Activated naive CD4-positive, alpha-beta T cell treated with anti-CD3 and anti-CD28 coated beads for 36 hours (primary cell): ENCODE measurements at regions not wholly inside any gene's neighbourhood (a gene's known extent, or its start where the extent isn't known, plus 50 kb on each side); places are given as distances from the start of the nearest gene placed in this dataset.

ENCODE experiments used
- CTCF ChIA-PET: fragments of 350-600 bp; sonication (Branson Sonifier 250); formaldehyde crosslinking; loops from one replicate; lab custom pipeline; 2021; ENCODE audit warnings: antibody characterized with exemption; lab: Charles Lee
- DNase-seq: peaks from one replicate; pipeline ENCODE4 v3.0.0-alpha.2; 2020
- H3K27ac Mint-ChIP-seq: one replicate; pipeline ENCODE4 v1.8.0; 2021; ENCODE audit warnings: mild to moderate bottlenecking, mixed read lengths
- H3K27me3 Mint-ChIP-seq: one replicate; pipeline ENCODE4 v1.8.0; 2021; ENCODE audit warnings: low read depth, mixed read lengths
- H3K36me3 Mint-ChIP-seq: one replicate; pipeline ENCODE4 v1.8.0; 2021; ENCODE audit warnings: low read depth, mixed read lengths
- H3K4me1 Mint-ChIP-seq: one replicate; pipeline ENCODE4 v1.8.0; 2021; ENCODE audit warnings: low read depth, mixed read lengths
- H3K4me3 Mint-ChIP-seq: one replicate; pipeline ENCODE4 v1.8.0; 2021; ENCODE audit warnings: mild to moderate bottlenecking, moderate library complexity, mixed read lengths
- H3K9me3 Mint-ChIP-seq: one replicate; pipeline ENCODE4 v1.8.0; 2021; ENCODE audit warnings: mixed read lengths
- intact Hi-C: fragments of 100-400 bp; cut with micrococcal nuclease; formaldehyde crosslinking; loops from one replicate; pipeline ENCODE4 v1.15.1; 2023

DNA sequence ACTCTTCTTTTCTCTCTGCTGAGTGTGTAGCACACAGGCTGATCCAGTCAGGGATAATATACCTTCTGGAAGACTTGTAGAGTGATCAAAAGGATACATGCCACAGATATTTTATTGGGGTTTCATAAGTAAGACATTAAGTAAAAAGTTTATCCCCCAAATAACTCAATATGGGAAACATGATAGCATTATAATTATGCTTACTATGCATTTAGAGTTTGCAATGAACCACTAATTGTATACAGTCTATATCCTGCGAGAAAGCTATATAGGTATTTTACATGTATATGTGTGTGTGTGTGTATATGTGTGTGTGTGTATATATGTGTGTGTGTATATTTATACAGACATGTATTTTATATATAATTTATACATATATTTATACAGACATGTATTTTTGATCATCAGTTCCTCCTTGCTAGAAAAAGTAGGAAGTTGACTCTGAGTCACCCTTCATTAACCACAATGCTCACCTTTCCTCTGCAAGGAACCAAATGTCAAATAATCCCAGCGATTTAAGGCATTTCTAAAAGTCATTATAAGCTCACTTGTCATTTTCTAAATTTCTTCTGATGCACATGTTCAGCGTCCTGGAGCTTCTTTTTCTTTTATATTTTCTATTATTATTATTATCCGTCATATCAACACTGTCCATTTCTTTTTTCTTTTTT, 312.5 kb upstream of the OBI1 start:
- Mint-ChIP-seq H3K27me3 (peaks cover 9% of the 10 kb centered on the region), H3K4me3 (no peak overlapping the region), H3K9me3 (peaks cover 3% of the 10 kb centered on the region), H3K27ac (no peak overlapping the region), H3K4me1 (no peaks in the 10 kb centered on the region), H3K36me3 (no peaks in the 10 kb centered on the region)
- intact Hi-C loops = no loop called here
- no peak for DNase-seq
- CTCF ChIA-PET = interaction anchor here (0.6 to 0.7 kb wide), 2 partner anchors 10 to 157 kb away, joined by 3 read pairs; no protein-coding TSS in a partner anchor

DNA sequence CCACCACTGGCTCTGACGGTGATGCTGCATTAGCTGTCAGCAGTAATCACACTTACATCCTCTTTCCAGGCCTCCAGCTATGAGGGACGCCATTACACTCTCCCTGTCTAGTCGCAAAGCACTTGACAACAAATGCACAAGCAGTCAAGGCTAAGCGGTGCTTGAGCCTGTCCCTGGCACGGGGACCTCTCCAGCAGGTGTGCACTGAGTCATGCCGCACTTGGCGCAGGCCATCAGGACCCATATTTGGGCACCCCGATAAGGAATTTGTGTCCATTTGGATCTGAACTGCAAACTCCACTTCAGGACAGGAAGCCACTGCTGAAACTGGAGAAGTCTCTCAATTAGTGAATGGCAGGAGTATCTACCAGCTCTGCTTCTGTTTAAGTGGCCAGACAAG, 301.9 kb upstream of the OBI1 start:
- H3K36me3 Mint-ChIP-seq = no peaks in the 10 kb centered on the region
- CTCF ChIA-PET = interaction anchor here (0.9 kb wide), 1 partner anchor 10 kb away, joined by 3 read pairs; no protein-coding TSS in a partner anchor
- intact Hi-C loops = no loop called here
- no peaks in the 10 kb centered on the region for H3K9me3 Mint-ChIP-seq
- H3K4me3 Mint-ChIP-seq = no peak overlapping the region
- H3K27me3 Mint-ChIP-seq = peaks cover 11% of the 10 kb centered on the region
- H3K27ac Mint-ChIP-seq = no peak overlapping the region
- no peak for DNase-seq
- no peaks in the 10 kb centered on the region for H3K4me1 Mint-ChIP-seq

DNA sequence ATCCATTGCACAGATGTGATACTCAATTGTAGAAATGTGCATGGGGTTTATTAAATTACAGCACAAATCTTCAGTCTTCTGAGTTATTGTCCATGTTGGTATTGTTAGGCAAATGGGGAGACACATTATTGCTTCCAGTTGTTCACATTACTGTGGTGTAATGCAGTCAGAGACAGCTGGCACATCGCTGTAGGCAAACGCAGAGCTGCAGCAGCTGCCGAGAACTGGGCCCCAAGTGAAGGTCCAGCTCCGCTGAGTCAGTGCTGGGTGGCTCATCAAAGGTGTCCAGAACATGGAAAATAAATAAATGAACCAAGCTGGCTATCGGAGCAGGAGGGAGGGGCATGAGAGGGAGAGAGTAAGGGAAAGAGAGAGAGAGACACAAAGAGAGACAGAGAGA, 299.1 kb upstream of the OBI1 start:
- Mint-ChIP-seq H3K4me3 (no peak overlapping the region), H3K36me3 (no peaks in the 10 kb centered on the region), H3K9me3 (no peaks in the 10 kb centered on the region), H3K27ac (no peak overlapping the region), H3K27me3 (peaks cover 17% of the 10 kb centered on the region), H3K4me1 (no peaks in the 10 kb centered on the region)
- CTCF ChIA-PET = no interaction called here
- intact Hi-C loops = no loop called here
- no peak for DNase-seq

DNA sequence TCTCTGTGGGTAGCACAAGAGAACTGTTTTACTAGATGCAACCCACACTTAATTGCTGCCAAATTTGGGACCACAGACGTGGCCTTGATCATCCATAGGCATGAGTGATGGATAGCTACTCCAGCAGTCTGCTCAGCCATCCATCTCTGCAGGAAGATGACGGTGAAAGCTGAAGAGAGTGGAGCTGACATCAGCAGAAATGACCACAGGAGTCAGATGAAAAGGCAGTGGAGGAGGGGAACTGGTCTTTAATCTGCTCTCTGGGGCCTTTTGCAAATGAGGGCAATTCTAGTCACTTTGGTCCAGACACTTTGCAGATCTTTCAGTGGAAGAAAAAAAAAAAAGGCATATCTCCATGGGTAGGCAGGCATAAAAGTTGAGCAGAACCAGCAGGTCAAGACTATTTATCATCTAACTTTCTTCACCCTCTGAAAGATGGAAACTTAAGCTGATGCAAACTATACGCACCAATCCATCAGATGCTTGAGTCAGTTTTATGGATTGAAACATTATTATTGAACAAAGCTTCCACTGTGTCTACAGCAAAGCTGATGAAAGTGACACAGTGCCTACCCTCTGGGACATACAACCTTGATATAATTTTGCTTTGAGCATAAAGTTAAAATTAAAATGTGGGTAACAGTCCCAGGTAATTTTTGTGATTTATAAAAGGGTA, 281.6 kb upstream of the OBI1 start:
- intact Hi-C loops = no loop called here
- Mint-ChIP-seq H3K36me3 (no peaks in the 10 kb centered on the region), H3K4me1 (no peaks in the 10 kb centered on the region), H3K9me3 (no peaks in the 10 kb centered on the region), H3K27ac (no peak overlapping the region), H3K4me3 (no peak overlapping the region), H3K27me3 (peaks cover 5% of the 10 kb centered on the region)
- DNase-seq = no peak
- CTCF ChIA-PET = no interaction called here

DNA sequence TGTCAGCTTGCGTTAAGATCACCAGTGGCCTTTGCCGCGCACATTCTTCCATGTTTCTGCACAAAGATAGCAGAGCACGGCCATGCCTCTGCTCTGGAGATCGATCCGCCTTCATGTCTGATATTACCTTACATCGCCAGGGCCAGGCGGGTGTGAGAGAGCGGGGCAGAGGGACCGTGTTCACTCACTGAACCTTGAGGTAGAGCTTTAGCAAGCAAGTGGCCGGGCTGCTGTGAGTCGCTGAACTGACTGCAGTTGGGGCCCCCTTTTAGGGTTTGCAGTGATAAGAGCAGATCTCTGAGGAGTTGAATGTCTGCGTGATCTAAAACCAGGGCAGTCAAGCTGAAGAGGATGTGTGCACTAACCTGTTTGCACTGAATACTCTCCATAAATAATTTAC, 275.4 kb upstream of the OBI1 start:
- Mint-ChIP-seq H3K27me3 (peaks cover 7% of the 10 kb centered on the region), H3K36me3 (no peaks in the 10 kb centered on the region), H3K4me3 (no peak overlapping the region), H3K4me1 (no peaks in the 10 kb centered on the region), H3K9me3 (no peaks in the 10 kb centered on the region), H3K27ac (no peak overlapping the region)
- no peak for DNase-seq
- CTCF ChIA-PET = interaction anchor here (0.6 to 0.9 kb wide), 2 partner anchors 14 to 327 kb away, joined by 3 to 4 read pairs; no protein-coding TSS in a partner anchor
- intact Hi-C loops = no loop called here

DNA sequence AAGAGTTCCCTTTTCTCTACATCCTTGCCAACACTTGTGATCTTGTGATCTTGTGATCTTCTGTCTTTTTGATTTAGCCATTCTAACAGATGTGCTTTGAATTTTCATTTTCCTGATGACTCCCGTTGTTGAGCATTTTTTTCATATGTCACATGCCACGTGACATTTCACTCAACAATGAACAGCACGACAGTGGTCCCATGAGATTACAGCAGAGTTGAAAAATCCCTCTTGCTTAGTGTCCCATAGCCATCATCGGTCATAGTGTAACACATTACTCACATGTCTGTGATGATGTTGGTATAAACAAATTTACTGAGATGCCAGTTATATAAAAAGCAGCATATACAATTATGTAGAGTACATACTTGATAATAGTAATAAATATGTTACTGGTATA, 256.1 kb upstream of the OBI1 start:
- Mint-ChIP-seq H3K4me1 (no peaks in the 10 kb centered on the region), H3K4me3 (no peak overlapping the region), H3K9me3 (no peaks in the 10 kb centered on the region), H3K27me3 (peaks cover 2% of the 10 kb centered on the region), H3K27ac (no peak overlapping the region), H3K36me3 (no peaks in the 10 kb centered on the region)
- intact Hi-C loops = no loop called here
- CTCF ChIA-PET = no interaction called here
- DNase-seq = no peak

DNA sequence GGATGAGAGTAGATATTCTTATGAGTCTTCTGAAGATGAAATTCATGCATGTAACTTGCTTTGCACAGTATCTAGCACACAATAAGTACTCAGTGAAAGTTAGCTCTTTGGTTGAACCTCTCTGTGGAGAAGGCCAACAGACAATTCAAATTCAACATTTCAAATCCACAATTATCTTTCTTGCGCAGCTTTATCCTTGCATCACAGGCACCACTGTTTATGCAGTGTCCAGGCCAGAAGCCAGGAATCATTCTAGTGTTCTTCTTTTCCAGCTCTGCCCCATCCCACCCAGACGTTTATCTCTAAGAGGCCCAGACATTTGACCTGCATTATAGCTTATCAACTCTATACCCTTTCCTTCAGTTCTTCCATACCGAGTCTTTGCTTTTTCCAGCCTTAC, 254.7 kb upstream of the OBI1 start:
- H3K27ac Mint-ChIP-seq = no peak overlapping the region
- CTCF ChIA-PET = interaction anchor here (0.6 to 0.8 kb wide), 2 partner anchors 65 to 506 kb away, joined by 3 to 4 read pairs; no protein-coding TSS in a partner anchor
- DNase-seq = no peak
- H3K36me3 Mint-ChIP-seq = no peaks in the 10 kb centered on the region
- H3K27me3 Mint-ChIP-seq = peaks cover 2% of the 10 kb centered on the region
- no peak overlapping the region for H3K4me3 Mint-ChIP-seq
- H3K4me1 Mint-ChIP-seq = no peaks in the 10 kb centered on the region
- intact Hi-C loops = no loop called here
- no peaks in the 10 kb centered on the region for H3K9me3 Mint-ChIP-seq

DNA sequence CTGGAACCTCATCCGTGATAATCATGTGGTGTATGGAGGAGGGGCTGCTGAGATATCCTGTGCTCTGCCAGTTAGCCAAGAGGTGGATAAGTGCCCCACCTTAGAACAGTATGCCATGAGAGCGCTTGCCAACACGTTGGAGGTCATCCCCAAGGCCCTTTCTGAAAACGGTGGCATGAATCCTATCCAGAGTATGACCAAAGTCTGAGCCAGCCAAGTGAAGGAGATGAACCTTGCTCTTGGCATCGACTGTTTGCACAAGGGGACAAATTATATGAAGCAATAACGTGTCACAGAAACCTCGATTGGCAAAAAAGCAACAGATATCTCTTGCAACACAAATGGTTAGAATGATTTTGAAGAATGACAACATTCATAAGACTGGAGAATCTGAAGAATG, 251.2 kb upstream of the OBI1 start:
- DNase-seq = no peak
- H3K4me1 Mint-ChIP-seq = no peaks in the 10 kb centered on the region
- no peak overlapping the region for H3K27ac Mint-ChIP-seq
- intact Hi-C loops = no loop called here
- H3K4me3 Mint-ChIP-seq = no peak overlapping the region
- CTCF ChIA-PET = no interaction called here
- peaks cover 2% of the 10 kb centered on the region for H3K27me3 Mint-ChIP-seq
- H3K36me3 Mint-ChIP-seq = no peaks in the 10 kb centered on the region
- H3K9me3 Mint-ChIP-seq = no peaks in the 10 kb centered on the region

DNA sequence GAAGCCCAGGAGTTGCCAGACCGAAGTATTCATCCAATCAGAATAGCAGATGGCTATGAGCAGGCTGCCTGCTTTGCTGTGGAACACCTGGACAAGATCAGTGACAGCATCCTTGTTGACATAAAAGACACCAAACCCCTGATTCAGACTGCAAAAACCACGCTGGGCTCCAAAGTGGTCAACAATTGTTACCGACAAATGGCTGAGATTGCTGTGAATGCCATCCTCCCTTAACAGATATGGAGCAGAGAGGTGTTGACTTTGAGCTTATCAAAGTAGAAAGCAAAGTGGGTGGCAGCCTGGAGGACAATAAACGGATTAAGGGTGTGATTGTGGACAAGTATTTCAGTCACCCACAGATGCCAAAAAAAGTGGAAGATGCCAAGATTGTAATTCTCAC, 250.3 kb upstream of the OBI1 start:
- CTCF ChIA-PET = no interaction called here
- H3K27me3 Mint-ChIP-seq = peaks cover 2% of the 10 kb centered on the region
- H3K9me3 Mint-ChIP-seq = no peaks in the 10 kb centered on the region
- no peak overlapping the region for H3K4me3 Mint-ChIP-seq
- no peak for DNase-seq
- H3K4me1 Mint-ChIP-seq = no peaks in the 10 kb centered on the region
- intact Hi-C loops = no loop called here
- H3K27ac Mint-ChIP-seq = no peak overlapping the region
- no peaks in the 10 kb centered on the region for H3K36me3 Mint-ChIP-seq

DNA sequence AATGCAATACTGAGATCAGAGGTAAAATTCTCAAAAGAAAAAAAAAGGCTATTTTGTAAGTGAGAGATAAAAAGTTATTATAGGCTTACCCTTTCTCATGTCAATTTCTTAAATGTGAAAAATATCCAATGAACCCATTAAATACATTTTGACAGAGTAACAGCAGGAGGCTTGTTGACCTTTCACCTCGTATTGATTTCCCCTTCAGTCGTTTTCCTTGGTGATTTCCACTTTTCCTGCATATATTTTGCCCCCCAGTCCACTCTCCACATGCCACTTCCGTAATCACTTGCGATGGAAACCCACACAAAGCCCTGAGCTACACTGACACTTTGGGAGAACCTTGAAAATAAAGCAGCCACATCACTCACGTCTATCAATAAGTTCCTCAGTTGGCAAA, 248.1 kb upstream of the OBI1 start:
- H3K27me3 Mint-ChIP-seq = no peaks in the 10 kb centered on the region
- H3K4me1 Mint-ChIP-seq = no peaks in the 10 kb centered on the region
- CTCF ChIA-PET = interaction anchor here (0.8 kb wide), 1 partner anchor 320 kb away, joined by 3 read pairs; no protein-coding TSS in a partner anchor
- no peak overlapping the region for H3K4me3 Mint-ChIP-seq
- no peaks in the 10 kb centered on the region for H3K9me3 Mint-ChIP-seq
- intact Hi-C loops = no loop called here
- no peak for DNase-seq
- no peak overlapping the region for H3K27ac Mint-ChIP-seq
- no peaks in the 10 kb centered on the region for H3K36me3 Mint-ChIP-seq

DNA sequence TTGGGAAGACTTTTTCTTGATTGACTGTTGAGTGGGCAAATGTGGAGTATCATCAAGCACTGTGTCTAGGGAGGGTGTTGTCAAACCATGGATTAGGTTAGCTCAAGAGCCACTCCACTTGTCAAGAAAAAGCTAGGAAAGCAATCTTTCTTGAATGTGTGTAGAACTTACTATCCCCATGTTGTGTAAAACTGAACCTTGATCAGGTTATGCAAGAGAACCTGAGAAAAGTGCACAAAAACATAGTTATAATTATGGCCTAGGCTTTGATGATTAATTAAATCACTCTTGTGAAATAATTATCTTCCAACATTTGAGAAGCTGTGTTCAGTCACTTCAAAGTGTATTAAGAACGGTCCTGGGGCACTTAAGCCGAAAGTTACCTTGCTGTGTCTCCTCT, 238.2 kb upstream of the OBI1 start:
- CTCF ChIA-PET = no interaction called here
- intact Hi-C loops = no loop called here
- H3K36me3 Mint-ChIP-seq = no peaks in the 10 kb centered on the region
- peaks cover 6% of the 10 kb centered on the region for H3K27me3 Mint-ChIP-seq
- H3K9me3 Mint-ChIP-seq = no peaks in the 10 kb centered on the region
- no peak overlapping the region for H3K4me3 Mint-ChIP-seq
- no peak for DNase-seq
- H3K27ac Mint-ChIP-seq = no peak overlapping the region
- no peaks in the 10 kb centered on the region for H3K4me1 Mint-ChIP-seq

DNA sequence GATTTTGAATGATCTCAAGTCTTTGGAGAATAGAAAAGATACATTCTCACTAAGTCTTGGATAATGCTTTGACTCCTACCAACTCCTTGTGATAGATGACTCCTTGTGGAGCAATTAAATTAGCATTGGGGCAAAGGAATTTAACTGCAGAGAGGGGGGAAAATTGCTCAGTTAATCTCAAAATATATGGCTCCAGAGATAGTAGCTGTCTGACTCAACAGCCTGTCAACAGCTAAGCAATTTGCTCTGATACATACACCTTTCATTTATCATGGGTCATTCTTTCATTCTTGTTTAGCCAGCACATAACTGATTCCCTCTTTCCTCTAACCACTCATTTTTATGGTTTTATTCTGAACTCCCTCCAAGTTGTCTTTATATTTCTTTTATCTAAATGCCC, 225.6 kb upstream of the OBI1 start:
- DNase-seq = no peak
- no peaks in the 10 kb centered on the region for H3K36me3 Mint-ChIP-seq
- CTCF ChIA-PET = no interaction called here
- H3K27ac Mint-ChIP-seq = no peak overlapping the region
- H3K27me3 Mint-ChIP-seq = peaks cover 6% of the 10 kb centered on the region
- no peaks in the 10 kb centered on the region for H3K4me1 Mint-ChIP-seq
- H3K4me3 Mint-ChIP-seq = no peak overlapping the region
- H3K9me3 Mint-ChIP-seq = no peaks in the 10 kb centered on the region
- intact Hi-C loops = no loop called here

DNA sequence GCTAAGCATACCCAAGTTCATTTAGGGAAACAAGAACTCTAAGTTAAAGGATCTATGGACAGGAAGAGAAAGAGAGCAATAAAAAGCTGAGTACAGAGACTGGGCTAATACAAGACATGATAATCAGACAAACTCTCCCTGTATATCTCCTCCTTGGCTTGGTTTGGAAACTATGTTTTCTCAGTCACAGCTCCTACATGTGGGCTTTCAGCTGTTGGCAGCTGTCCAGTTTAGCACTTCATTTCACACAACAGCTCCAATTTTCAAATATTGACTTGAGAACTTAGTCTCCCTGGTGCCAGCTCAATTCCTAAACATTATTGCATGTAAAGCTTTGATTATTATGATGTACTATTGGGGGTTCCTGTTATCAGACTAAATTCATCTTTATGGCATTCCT, 222.8 kb upstream of the OBI1 start:
- no peaks in the 10 kb centered on the region for H3K36me3 Mint-ChIP-seq

More for the DNA sequence above, 222.8 kb upstream of the OBI1 start:
- peaks cover 2% of the 10 kb centered on the region for H3K9me3 Mint-ChIP-seq
- intact Hi-C loops = no loop called here
- CTCF ChIA-PET = interaction anchor here (1.0 kb wide), 1 partner anchor 33 kb away, joined by 3 read pairs; no protein-coding TSS in a partner anchor
- no peak overlapping the region for H3K4me3 Mint-ChIP-seq
- no peaks in the 10 kb centered on the region for H3K4me1 Mint-ChIP-seq
- no peak for DNase-seq
- H3K27me3 Mint-ChIP-seq = peaks cover 6% of the 10 kb centered on the region
- H3K27ac Mint-ChIP-seq = no peak overlapping the region
